Esophagus mucosa (tissue), 1 donor: ENCODE measurements at regions not wholly inside any gene's neighbourhood (a gene's known extent, or its start where the extent isn't known, plus 50 kb on each side); places are given as distances from the start of the nearest gene placed in this dataset.

Experiments used
- ATAC-seq: fragments of 200-7000 bp; cut with Tn5 transposase; one replicate; pipeline ENCODE4 v1.9.1; 2020
- donor health status: DM: yes; HTN: yes; CAD: no.

GRCh38 chr10:94194256-94194655 is 168.5 kb downstream of the NOC3L start:
- no peak for ATAC-seq

- no peak for ATAC-seq
These were observed 165.5 kb downstream of the NOC3L start for GRCh38 chr10:94197241-94197640.

GRCh38 chr10:94198324-94198723 is 164.4 kb downstream of the NOC3L start:
- no peak for ATAC-seq

GRCh38 chr10:94199565-94199964 is 163.2 kb downstream of the NOC3L start:
- ATAC-seq: no peak

GRCh38 chr10:94200146-94200837 is 162.4 kb downstream of the NOC3L start:
- no peak for ATAC-seq

- no peak for ATAC-seq
These were observed 157.3 kb downstream of the NOC3L start for GRCh38 chr10:94205396-94205831.

GRCh38 chr10:94206176-94206575 is 156.6 kb downstream of the NOC3L start:
- no peak for ATAC-seq

GRCh38 chr10:94208315-94208714 is 154.4 kb downstream of the NOC3L start:
- ATAC-seq: no peak

- no peak for ATAC-seq
These were observed 152.1 kb downstream of the NOC3L start for GRCh38 chr10:94210440-94211168.

GRCh38 chr10:94211169-94211510 is 151.6 kb downstream of the NOC3L start:
- ATAC-seq: no peak

- ATAC-seq: no peak
These were observed 149.7 kb downstream of the NOC3L start for GRCh38 chr10:94213001-94213530.

GRCh38 chr10:94213980-94214379 is 148.8 kb downstream of the NOC3L start:
- no peak for ATAC-seq

GRCh38 chr10:94214481-94214893 is 148.3 kb downstream of the NOC3L start:
- no peak for ATAC-seq

- ATAC-seq: no peak
These were observed 146.5 kb downstream of the NOC3L start for GRCh38 chr10:94216201-94216600.

- no peak for ATAC-seq
These were observed 145.3 kb downstream of the NOC3L start for GRCh38 chr10:94217411-94217810.

GRCh38 chr10:94218493-94219183 is 144.1 kb downstream of the NOC3L start:
- ATAC-seq: no peak

GRCh38 chr10:94219829-94220228 is 142.9 kb downstream of the NOC3L start:
- no peak for ATAC-seq

GRCh38 chr10:94220717-94221116 is 142.0 kb downstream of the NOC3L start:
- ATAC-seq: no peak

- ATAC-seq: no peak
These were observed 138.9 kb downstream of the NOC3L start for GRCh38 chr10:94223702-94224370.

- ATAC-seq: no peak
These were observed 138.1 kb downstream of the NOC3L start for GRCh38 chr10:94224656-94225055.

GRCh38 chr10:94225589-94225988 is 137.2 kb downstream of the NOC3L start:
- no peak for ATAC-seq

- no peak for ATAC-seq
These were observed 132.5 kb downstream of the NOC3L start for GRCh38 chr10:94230134-94230785.
